Endodermal cell (in vitro differentiated cells): ENCODE measurements at regions not wholly inside any gene's neighbourhood (a gene's known extent, or its start where the extent isn't known, plus 50 kb on each side); places are given as distances from the start of the nearest gene placed in this dataset.

Source experiments
- DNase-seq: peaks from one replicate; pipeline ENCODE4 v3.0.0-alpha.2; 2017
- H3K27ac ChIP-seq: 2 replicates; pipeline ENCODE4 v1.5.1; 2013; ENCODE audit warnings: mild to moderate bottlenecking, low read depth, low read length, moderate library complexity
- H3K27me3 ChIP-seq: 2 replicates; pipeline ENCODE4 v1.6.1; 2013; ENCODE audit warnings: mild to moderate bottlenecking, low read length, moderate library complexity; ENCODE audit not compliant: insufficient read depth, control insufficient read depth, poor library complexity, severe bottlenecking
- H3K36me3 ChIP-seq: 2 replicates; pipeline ENCODE4 v1.7.0; 2013; ENCODE audit warnings: mild to moderate bottlenecking, low read length, moderate library complexity; ENCODE audit not compliant: control insufficient read depth, insufficient read depth
- H3K4me1 ChIP-seq: one replicate; pipeline ENCODE4 v1.7.0; 2013; ENCODE audit warnings: low read length; ENCODE audit not compliant: control insufficient read depth, insufficient read depth
- H3K4me3 ChIP-seq: 2 replicates; pipeline ENCODE4 v1.5.1; 2013; ENCODE audit warnings: mild to moderate bottlenecking, low read length, moderate library complexity
- H3K9ac ChIP-seq: 2 replicates; pipeline ENCODE4 v1.6.1; 2013; ENCODE audit warnings: mild to moderate bottlenecking, low read length, moderate library complexity; ENCODE audit not compliant: poor library complexity, severe bottlenecking; ENCODE audit errors: extremely low read depth
- H3K9me3 ChIP-seq: 2 replicates; pipeline ENCODE4 v1.6.1; 2013; ENCODE audit warnings: mild to moderate bottlenecking, low read length, moderate library complexity; ENCODE audit not compliant: control insufficient read depth
- H3K27ac Mint-ChIP-seq: 2 replicates; pipeline ENCODE4 v1.8.0; 2020; ENCODE audit warnings: mixed read lengths
- H3K27me3 Mint-ChIP-seq: 2 replicates; pipeline ENCODE4 v1.8.0; 2021; ENCODE audit warnings: mild to moderate bottlenecking, mixed read lengths; ENCODE audit not compliant: insufficient read depth
- H3K36me3 Mint-ChIP-seq: 2 replicates; pipeline ENCODE4 v1.8.0; 2020; ENCODE audit warnings: low read depth, mixed read lengths
- H3K4me1 Mint-ChIP-seq: 2 replicates; pipeline ENCODE4 v1.8.0; 2020; ENCODE audit warnings: mixed read lengths
- H3K4me3 Mint-ChIP-seq: 2 replicates; pipeline ENCODE4 v1.8.0; 2020; ENCODE audit warnings: mild to moderate bottlenecking, moderate library complexity, mixed read lengths
- H3K9me3 Mint-ChIP-seq: 2 replicates; pipeline ENCODE4 v1.8.0; 2020; ENCODE audit warnings: mild to moderate bottlenecking, mixed read lengths
- WGBS, 2 experiments: methylation state at CpG; one replicate each; pipeline versions ENCODE4 v1.1.5 to v1.1.7; 2013; ENCODE audit warnings: missing lambda C conversion rate in 2 of 2, mixed read lengths in 1 of 2; ENCODE audit not compliant: insufficient coverage in 1 of 2, insufficient read length in 1 of 2; 5-methylcytosine and 5-hydroxymethylcytosine counted together
- TF ChIP-seq, protein P1 (sequence below): fragments of 200-600 bp; sonication (generic); conservative IDR thresholded peaks from 2 replicates; pipeline ENCODE4 v1.5.0; 2021; ENCODE audit warnings: antibody characterized with exemption, mild to moderate bottlenecking

DNA sequence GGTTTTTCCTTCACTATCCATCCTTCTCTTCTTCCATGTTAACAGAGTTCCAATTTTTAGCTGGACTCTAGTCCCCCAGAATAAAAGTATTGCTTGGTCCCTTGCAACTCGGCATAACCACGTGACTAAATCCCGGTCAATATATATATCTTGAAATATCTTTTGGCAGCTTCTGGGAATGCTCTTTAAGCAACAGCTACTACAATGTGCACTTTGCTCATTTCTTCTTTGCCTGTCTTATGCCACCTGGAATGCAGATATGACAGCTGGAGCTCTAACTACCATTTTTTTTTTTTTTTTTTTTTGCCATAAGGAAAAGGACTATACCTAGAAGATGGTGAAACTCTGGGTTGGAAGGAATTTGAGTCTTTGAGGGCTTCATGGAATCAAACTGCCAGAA lies 82.6 kb downstream of the GCNT4 start:
- Mint-ChIP-seq H3K4me1 (peaks cover 23% of the 10 kb centered on the region), H3K36me3 (peaks cover 10% of the 10 kb centered on the region), H3K27me3 (no peaks in the 10 kb centered on the region), H3K9me3 (peaks cover 27% of the 10 kb centered on the region), H3K27ac (no peak overlapping the region), H3K4me3 (no peak overlapping the region)
- Histone ChIP-seq H3K27ac (no peak overlapping the region), H3K9me3 (peaks cover 30% of the 10 kb centered on the region), H3K9ac (no peak overlapping the region), H3K4me1 (peaks cover 5% of the 10 kb centered on the region), H3K36me3 (no peaks in the 10 kb centered on the region), H3K4me3 (no peak overlapping the region), H3K27me3 (no peaks in the 10 kb centered on the region)
- WGBS, 2 experiments, result 95 to 100% methylated on average over 3 of the region's 3 CpGs
- no peak for DNase-seq
- TF ChIP-seq, protein P1, sequence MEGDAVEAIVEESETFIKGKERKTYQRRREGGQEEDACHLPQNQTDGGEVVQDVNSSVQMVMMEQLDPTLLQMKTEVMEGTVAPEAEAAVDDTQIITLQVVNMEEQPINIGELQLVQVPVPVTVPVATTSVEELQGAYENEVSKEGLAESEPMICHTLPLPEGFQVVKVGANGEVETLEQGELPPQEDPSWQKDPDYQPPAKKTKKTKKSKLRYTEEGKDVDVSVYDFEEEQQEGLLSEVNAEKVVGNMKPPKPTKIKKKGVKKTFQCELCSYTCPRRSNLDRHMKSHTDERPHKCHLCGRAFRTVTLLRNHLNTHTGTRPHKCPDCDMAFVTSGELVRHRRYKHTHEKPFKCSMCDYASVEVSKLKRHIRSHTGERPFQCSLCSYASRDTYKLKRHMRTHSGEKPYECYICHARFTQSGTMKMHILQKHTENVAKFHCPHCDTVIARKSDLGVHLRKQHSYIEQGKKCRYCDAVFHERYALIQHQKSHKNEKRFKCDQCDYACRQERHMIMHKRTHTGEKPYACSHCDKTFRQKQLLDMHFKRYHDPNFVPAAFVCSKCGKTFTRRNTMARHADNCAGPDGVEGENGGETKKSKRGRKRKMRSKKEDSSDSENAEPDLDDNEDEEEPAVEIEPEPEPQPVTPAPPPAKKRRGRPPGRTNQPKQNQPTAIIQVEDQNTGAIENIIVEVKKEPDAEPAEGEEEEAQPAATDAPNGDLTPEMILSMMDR, result no peak

DNA sequence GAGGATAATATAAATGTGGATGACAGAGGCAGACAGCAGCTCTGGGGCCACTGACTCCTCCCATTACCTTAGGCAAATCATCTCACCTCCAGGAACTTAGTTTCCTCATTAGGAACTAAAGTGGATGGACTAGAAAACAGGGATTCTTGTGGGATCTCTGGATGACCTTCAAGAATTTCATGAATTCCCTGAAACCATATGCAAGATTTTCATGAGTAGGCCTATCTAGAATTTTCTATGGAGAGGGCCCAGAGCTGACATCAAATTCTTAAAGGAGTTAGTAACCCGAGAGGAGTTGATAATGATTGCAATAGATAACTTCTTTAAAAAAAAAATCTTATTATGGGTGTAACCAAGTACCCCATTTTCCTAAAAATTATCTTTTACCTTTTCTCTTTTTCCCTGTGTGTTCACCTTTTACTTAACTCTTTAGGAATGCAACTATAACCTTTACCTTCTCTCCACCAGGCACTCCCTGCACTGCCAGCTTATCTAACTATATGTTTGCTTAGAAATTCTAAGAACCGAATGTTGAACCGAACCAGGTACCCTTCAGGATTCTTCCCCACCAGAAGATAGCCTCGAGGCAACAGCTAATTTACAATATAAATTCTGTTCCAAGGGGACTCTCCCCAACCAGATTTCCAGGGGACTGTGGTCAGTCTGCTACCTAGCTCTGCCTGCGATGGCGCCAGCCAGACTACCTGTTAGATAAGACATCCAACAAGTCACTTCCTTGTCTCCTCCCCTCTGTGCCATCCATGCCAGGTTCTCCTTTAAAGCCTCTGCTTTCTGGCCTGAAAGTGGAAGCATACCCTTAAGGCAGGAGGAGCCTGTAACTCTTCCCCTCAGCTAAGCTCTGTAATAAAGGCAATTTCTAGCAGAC lies 86.0 kb downstream of the GCNT4 start:
- TF ChIP-seq, protein P1, result no peak
- Mint-ChIP-seq H3K4me3 (no peak overlapping the region), H3K27ac (no peak overlapping the region), H3K9me3 (peaks cover 5% of the 10 kb centered on the region), H3K36me3 (no peaks in the 10 kb centered on the region), H3K4me1 (peaks cover 18% of the 10 kb centered on the region), H3K27me3 (no peaks in the 10 kb centered on the region)
- H3K27me3 ChIP-seq, result no peaks in the 10 kb centered on the region
- no peaks in the 10 kb centered on the region for H3K36me3 ChIP-seq
- 92 to 94% methylated on average over 2 to 5 of the region's 6 CpGs for WGBS, 2 experiments
- no peak overlapping the region for H3K9ac ChIP-seq
- no peak for DNase-seq
- peaks cover 5% of the 10 kb centered on the region for H3K9me3 ChIP-seq
- peaks cover 5% of the 10 kb centered on the region for H3K4me1 ChIP-seq
- no peak overlapping the region for H3K27ac ChIP-seq
- no peak overlapping the region for H3K4me3 ChIP-seq

DNA sequence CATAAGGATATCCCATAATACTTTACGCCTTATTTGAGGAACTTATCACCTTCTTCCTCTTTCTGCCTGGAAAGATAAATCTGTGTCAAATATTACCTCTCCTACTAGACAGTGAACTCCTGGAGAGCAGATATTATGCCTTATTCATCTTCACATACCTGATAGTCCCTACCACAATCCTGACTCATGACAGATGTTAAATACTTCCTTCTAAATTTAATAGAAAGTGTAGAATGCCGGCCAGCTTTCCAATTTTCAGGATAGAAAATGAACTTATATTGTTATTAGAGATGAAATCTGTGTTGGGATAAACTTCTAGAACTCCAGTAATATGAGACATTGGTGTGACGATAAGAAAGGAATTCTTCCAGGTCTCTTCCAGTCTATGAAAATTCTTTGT lies 89.0 kb downstream of the GCNT4 start:
- H3K9me3 Mint-ChIP-seq, result no peaks in the 10 kb centered on the region
- no peak overlapping the region for H3K27ac Mint-ChIP-seq
- peaks cover 12% of the 10 kb centered on the region for H3K4me1 Mint-ChIP-seq
- no peak overlapping the region for H3K27ac ChIP-seq
- no peak overlapping the region for H3K4me3 ChIP-seq
- no peak for DNase-seq
- H3K27me3 ChIP-seq, result no peaks in the 10 kb centered on the region
- H3K4me1 ChIP-seq, result no peaks in the 10 kb centered on the region
- no peaks in the 10 kb centered on the region for H3K9me3 ChIP-seq
- TF ChIP-seq, protein P1, result no peak
- no peak overlapping the region for H3K4me3 Mint-ChIP-seq
- no peaks in the 10 kb centered on the region for H3K27me3 Mint-ChIP-seq
- H3K36me3 Mint-ChIP-seq, result no peaks in the 10 kb centered on the region
- no peak overlapping the region for H3K9ac ChIP-seq
- H3K36me3 ChIP-seq, result no peaks in the 10 kb centered on the region
- 84 to 95% methylated on average over 2 to 3 of the region's 3 CpGs for WGBS, 2 experiments
